GM23248 (cell line): ENCODE measurements at regions not wholly inside any gene's neighbourhood (a gene's known extent, or its start where the extent isn't known, plus 50 kb on each side); places are given as distances from the start of the nearest gene placed in this dataset.

Experiments
- EZH2 ChIP-seq: fragments of 200-600 bp; sonication (generic); IDR thresholded peaks from 2 replicates; pipeline ENCODE4 v1.6.1; 2018; ENCODE audit warnings: antibody characterized with exemption, mild to moderate bottlenecking; ENCODE audit not compliant: insufficient read depth, poor library complexity, severe bottlenecking
- EZH2phosphoT487 ChIP-seq: fragments of 200-600 bp; sonication (generic); IDR thresholded peaks from 2 replicates; pipeline ENCODE4 v1.6.1; 2018; ENCODE audit warnings: antibody characterized with exemption, moderate library complexity, mild to moderate bottlenecking, low read depth; ENCODE audit not compliant: insufficient read depth

DNA sequence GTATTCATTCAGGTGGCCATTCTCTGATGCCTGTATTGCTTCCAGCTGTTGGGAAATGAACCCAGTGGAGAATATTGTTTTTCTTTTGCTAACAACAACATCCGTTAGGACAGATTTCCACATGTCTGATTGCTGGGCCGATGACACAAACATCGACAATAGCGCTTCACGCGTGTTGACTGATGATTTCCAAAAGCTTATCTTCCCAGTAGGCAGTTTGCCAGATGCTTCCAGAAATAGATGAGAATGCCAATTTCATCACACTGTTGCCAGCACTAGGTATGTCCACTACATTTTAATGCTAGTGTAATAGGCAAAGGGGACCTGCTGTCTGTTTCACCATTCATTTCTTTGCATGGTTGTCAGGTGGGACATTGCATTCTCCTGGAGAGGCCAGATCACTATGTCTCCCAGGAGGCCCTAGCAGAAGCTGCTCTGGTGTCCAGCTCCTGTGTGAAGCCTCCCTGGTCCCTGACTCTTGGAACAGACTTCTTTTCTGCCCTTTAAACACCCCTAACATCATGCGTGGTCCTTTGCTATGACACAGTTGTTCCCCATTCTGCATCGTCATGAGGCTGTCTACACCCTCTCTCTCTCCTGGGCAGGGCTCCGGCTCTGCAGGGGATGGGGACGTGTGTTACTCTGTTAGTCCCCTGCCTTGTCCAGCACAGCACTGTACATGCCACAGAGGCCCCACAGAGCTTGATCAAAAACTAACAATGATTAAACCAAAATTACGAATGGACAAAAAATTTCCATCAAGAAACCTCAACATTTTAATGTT lies 181.6 kb downstream of the CDH26 start:
- no peak for TF ChIP-seq EZH2phosphoT487
- no peak for TF ChIP-seq EZH2
